ELF-1 (cell line): ENCODE measurements at regions not wholly inside any gene's neighbourhood (a gene's known extent, or its start where the extent isn't known, plus 50 kb on each side); places are given as distances from the start of the nearest gene placed in this dataset.

Experiments used
- DNase-seq: peaks from one replicate; pipeline ENCODE4 v3.0.0-alpha.2; 2016; ENCODE audit warnings: low read depth, low spot score

GRCh38 chr15:39333896-39334295, 247.0 kb upstream of the THBS1 start:
- DNase-seq = no peak

GRCh38 chr15:39336926-39337325, 244.0 kb upstream of the THBS1 start:
- no peak for DNase-seq

GRCh38 chr15:39338251-39338650, 242.6 kb upstream of the THBS1 start:
- no peak for DNase-seq

GRCh38 chr15:39340903-39341645, 239.8 kb upstream of the THBS1 start:
- no peak for DNase-seq

GRCh38 chr15:39344662-39345141, 236.2 kb upstream of the THBS1 start:
- DNase-seq = no peak

- no peak for DNase-seq
Observed at GRCh38 chr15:39345176-39345575, 235.7 kb upstream of the THBS1 start.

- no peak for DNase-seq
Observed at GRCh38 chr15:39347453-39347852, 233.4 kb upstream of the THBS1 start.

GRCh38 chr15:39350785-39351184, 230.1 kb upstream of the THBS1 start:
- no peak for DNase-seq

- DNase-seq = no peak
Observed at GRCh38 chr15:39354189-39354588, 226.7 kb upstream of the THBS1 start.

- DNase-seq = no peak
Observed at GRCh38 chr15:39357480-39358268, 223.2 kb upstream of the THBS1 start.

GRCh38 chr15:39358441-39359041, 222.3 kb upstream of the THBS1 start:
- DNase-seq = no peak

- DNase-seq = no peak
Observed at GRCh38 chr15:39359771-39360170, 221.1 kb upstream of the THBS1 start.

- DNase-seq = no peak
Observed at GRCh38 chr15:39360452-39360851, 220.4 kb upstream of the THBS1 start.

GRCh38 chr15:39361497-39361896, 219.4 kb upstream of the THBS1 start:
- DNase-seq = no peak

GRCh38 chr15:39362821-39363561, 217.9 kb upstream of the THBS1 start:
- no peak for DNase-seq

GRCh38 chr15:39363761-39364586, 216.9 kb upstream of the THBS1 start:
- DNase-seq = no peak

- DNase-seq = no peak
Observed at GRCh38 chr15:39364721-39365120, 216.2 kb upstream of the THBS1 start.

- no peak for DNase-seq
Observed at GRCh38 chr15:39365161-39365560, 215.7 kb upstream of the THBS1 start.

- no peak for DNase-seq
Observed at GRCh38 chr15:39365873-39366272, 215.0 kb upstream of the THBS1 start.

- no peak for DNase-seq
Observed at GRCh38 chr15:39367596-39367995, 213.3 kb upstream of the THBS1 start.

- no peak for DNase-seq
Observed at GRCh38 chr15:39369768-39370167, 211.1 kb upstream of the THBS1 start.
